Stimulated activated CD8-positive, alpha-beta memory T cell treated with anti-CD3 and anti-CD28 coated beads, Interleukin-7, amount 100 ng/mL, for 4 hours (primary cell): ENCODE measurements at regions not wholly inside any gene's neighbourhood (a gene's known extent, or its start where the extent isn't known, plus 50 kb on each side); places are given as distances from the start of the nearest gene placed in this dataset.

Source experiments
- DNase-seq, 2 donors: peaks; one replicate each; pipeline ENCODE4 v3.0.0-alpha.2; 2020; ENCODE audit warnings: low read depth in 2 of 2

- DNase-seq: no peak
Measured at GRCh38 chr3:177510693-177511216, 313.5 kb upstream of the TBL1XR1 start.

- no peak for DNase-seq
Measured at GRCh38 chr3:177512945-177513814, 315.9 kb upstream of the TBL1XR1 start.

- DNase-seq: no peak
Measured at GRCh38 chr3:177513815-177514610, 316.7 kb upstream of the TBL1XR1 start.

- DNase-seq: no peak
Measured at GRCh38 chr3:177514611-177515499, 317.6 kb upstream of the TBL1XR1 start.

- no peak for DNase-seq
Measured at GRCh38 chr3:177515786-177516157, 318.5 kb upstream of the TBL1XR1 start.

- DNase-seq: no peak
Measured at GRCh38 chr3:177516158-177517011, 319.1 kb upstream of the TBL1XR1 start.

- DNase-seq: no peak
Measured at GRCh38 chr3:177517906-177518305, 320.6 kb upstream of the TBL1XR1 start.

- no peak for DNase-seq
Measured at GRCh38 chr3:177519588-177519987, 322.3 kb upstream of the TBL1XR1 start.

- no peak for DNase-seq
Measured at GRCh38 chr3:177521305-177521704, 324.0 kb upstream of the TBL1XR1 start.

GRCh38 chr3:177522051-177522450, 324.8 kb upstream of the TBL1XR1 start:
- no peak for DNase-seq

GRCh38 chr3:177523067-177523675, 325.9 kb upstream of the TBL1XR1 start:
- no peak for DNase-seq

- DNase-seq: no peak
Measured at GRCh38 chr3:177523872-177524438, 326.7 kb upstream of the TBL1XR1 start.

GRCh38 chr3:177524742-177525141, 327.5 kb upstream of the TBL1XR1 start:
- DNase-seq: no peak

GRCh38 chr3:177525414-177525813, 328.1 kb upstream of the TBL1XR1 start:
- DNase-seq: no peak

GRCh38 chr3:177525987-177526712, 328.9 kb upstream of the TBL1XR1 start:
- no peak for DNase-seq

- DNase-seq: no peak
Measured at GRCh38 chr3:177527182-177527581, 329.9 kb upstream of the TBL1XR1 start.

GRCh38 chr3:177528306-177529070, 331.2 kb upstream of the TBL1XR1 start:
- no peak for DNase-seq

- DNase-seq: no peak
Measured at GRCh38 chr3:177529071-177529550, 331.8 kb upstream of the TBL1XR1 start.
